CD14-positive monocyte (primary cell): ENCODE measurements at regions not wholly inside any gene's neighbourhood (a gene's known extent, or its start where the extent isn't known, plus 50 kb on each side); places are given as distances from the start of the nearest gene placed in this dataset.

Experiments
- DNase-seq, 3 donors: peaks; one replicate each; pipeline ENCODE4 v3.0.0-alpha.2; 2011 to 2022
- H2AFZ ChIP-seq: 2 replicates; pipeline ENCODE4 v1.6.0; 2012; ENCODE audit warnings: mild to moderate bottlenecking, low read depth, low read length, inconsistent platforms; ENCODE audit not compliant: insufficient read depth, poor library complexity, severe bottlenecking
- H3K27ac ChIP-seq, 2 donors: 1 replicate in 1 of 2; 2 replicates in 1 of 2; pipeline ENCODE4 v1.5.1; 2012 to 2013; ENCODE audit warnings: low read length in 2 of 2, control low read depth in 1 of 2, inconsistent platforms in 1 of 2, low read depth in 1 of 2, mild to moderate bottlenecking in 1 of 2
- H3K27me3 ChIP-seq, 2 donors: one replicate each; pipeline versions ENCODE4 v1.6.0 to v1.6.1; 2011 to 2013; ENCODE audit warnings: low read length in 2 of 2; ENCODE audit not compliant: control insufficient read depth in 2 of 2, insufficient read depth in 2 of 2
- H3K36me3 ChIP-seq, 2 donors: replicated peaks in 1 of 2; 1 replicate in 1 of 2; 2 replicates in 1 of 2; pipeline versions ENCODE4 v1.5.1 to v1.6.1; 2012 to 2013; ENCODE audit warnings: low read length in 2 of 2, control low read depth in 1 of 2, inconsistent platforms in 1 of 2, mild to moderate bottlenecking in 1 of 2; ENCODE audit not compliant: insufficient read depth in 2 of 2, control insufficient read depth in 1 of 2
- H3K4me1 ChIP-seq, 2 donors: 1 replicate in 1 of 2; 2 replicates in 1 of 2; pipeline versions ENCODE4 v1.5.1 to v1.6.1; 2012 to 2013; ENCODE audit warnings: low read length in 2 of 2, control low read depth in 1 of 2, inconsistent platforms in 1 of 2, mild to moderate bottlenecking in 1 of 2, moderate library complexity in 1 of 2; ENCODE audit not compliant: insufficient read depth in 2 of 2, control insufficient read depth in 1 of 2
- H3K4me2 ChIP-seq: replicated peaks from 2 replicates; pipeline ENCODE3; 2012; ENCODE audit warnings: low read length, moderate library complexity, mild to moderate bottlenecking; ENCODE audit not compliant: poor library complexity, severe bottlenecking; ENCODE audit errors: extremely low read depth
- H3K4me3 ChIP-seq, 3 experiments: fragments of 200-600 bp in 1 of 3; sonication (generic) in 1 of 3; replicated peaks in 1 of 3; 1 replicate in 2 of 3; 2 replicates in 1 of 3; pipeline ENCODE4 v1.5.1; 2011 to 2013; ENCODE audit warnings: low read length in 3 of 3, mild to moderate bottlenecking in 3 of 3, control low read depth in 2 of 3, low read depth in 2 of 3, inconsistent platforms in 1 of 3, moderate library complexity in 1 of 3
- H3K79me2 ChIP-seq: 2 replicates; pipeline ENCODE4 v1.6.0; 2012; ENCODE audit warnings: mild to moderate bottlenecking, control low read depth, inconsistent platforms, low read length, moderate library complexity; ENCODE audit not compliant: insufficient read depth
- H3K9ac ChIP-seq: 2 replicates; pipeline ENCODE4 v1.6.0; 2017; ENCODE audit warnings: low read length, mild to moderate bottlenecking; ENCODE audit not compliant: insufficient read depth, poor library complexity, severe bottlenecking
- H3K9me3 ChIP-seq, 2 donors: replicated peaks in 1 of 2; 1 replicate in 1 of 2; 2 replicates in 1 of 2; pipeline versions ENCODE4 v1.5.1 to v1.6.1; 2012 to 2013; ENCODE audit warnings: low read length in 2 of 2, control low read depth in 1 of 2; ENCODE audit not compliant: control insufficient read depth in 1 of 2, insufficient read depth in 1 of 2
- H4K20me1 ChIP-seq: 2 replicates; pipeline ENCODE4 v1.6.0; 2012; ENCODE audit warnings: mild to moderate bottlenecking, low read length, control low read depth, moderate library complexity; ENCODE audit not compliant: insufficient read depth
- H3K27ac Mint-ChIP-seq, 7 donors: one replicate each; pipeline ENCODE4 v1.8.0; 2020; ENCODE audit warnings: mild to moderate bottlenecking in 7 of 7, mixed read lengths in 7 of 7, moderate library complexity in 6 of 7, inconsistent platforms in 2 of 7
- H3K27me3 Mint-ChIP-seq, 3 donors: one replicate each; pipeline ENCODE4 v1.8.0; 2021 to 2022; ENCODE audit warnings: low read depth in 3 of 3, mild to moderate bottlenecking in 3 of 3, mixed read lengths in 3 of 3, moderate library complexity in 3 of 3, inconsistent platforms in 1 of 3
- H3K36me3 Mint-ChIP-seq, 2 donors: one replicate each; pipeline ENCODE4 v1.8.0; 2020; ENCODE audit warnings: mixed read lengths in 2 of 2, inconsistent platforms in 1 of 2, mild to moderate bottlenecking in 1 of 2
- H3K4me1 Mint-ChIP-seq: one replicate; pipeline ENCODE4 v1.8.0; 2020; ENCODE audit warnings: mild to moderate bottlenecking, mixed read lengths
- H3K4me3 Mint-ChIP-seq, 2 donors: one replicate each; pipeline ENCODE4 v1.8.0; 2020; ENCODE audit warnings: mild to moderate bottlenecking in 2 of 2, mixed read lengths in 2 of 2, moderate library complexity in 1 of 2
- H3K9me3 Mint-ChIP-seq, 7 donors: one replicate each; pipeline ENCODE4 v1.8.0; 2020 to 2022; ENCODE audit warnings: mixed read lengths in 7 of 7, mild to moderate bottlenecking in 6 of 7, moderate library complexity in 6 of 7, inconsistent platforms in 2 of 7
- CTCF ChIP-seq: fragments of 200-600 bp; IDR thresholded peaks from one replicate; pipeline ENCODE4 v1.8.0; 2022; ENCODE audit warnings: antibody characterized with exemption, mild to moderate bottlenecking
- WGBS: methylation state at CpG from one replicate; pipeline ENCODE4 v1.1.5; 2013; ENCODE audit warnings: missing lambda C conversion rate; ENCODE audit not compliant: insufficient coverage; 5-methylcytosine and 5-hydroxymethylcytosine counted together
- intact Hi-C, 2 donors: fragments of 100-400 bp; cut with micrococcal nuclease; formaldehyde crosslinking; loops; one replicate each; pipeline versions ENCODE4 v1.15.0 to v1.15.1; 2023

DNA sequence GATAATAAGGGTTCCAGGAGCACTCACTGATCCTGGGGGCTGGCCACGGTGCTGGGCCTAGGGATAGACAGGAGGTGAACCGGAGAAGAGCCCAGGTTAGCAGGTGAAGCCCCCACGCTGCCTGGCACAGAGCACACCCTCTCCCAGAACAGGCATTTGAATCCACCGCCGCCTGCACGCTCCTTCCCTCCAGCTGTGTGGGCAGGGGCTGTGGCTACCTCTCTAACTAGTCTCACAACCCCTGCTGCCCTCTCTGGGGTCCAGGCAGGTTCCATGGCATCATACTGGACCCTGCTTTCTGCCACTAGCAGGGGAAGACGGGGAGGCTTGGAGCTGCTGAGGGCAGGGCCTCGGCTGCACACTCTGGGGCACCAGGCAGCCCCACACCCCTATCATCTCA is 358.0 kb downstream of the CTTN start:
- no peak overlapping the region for H2AFZ ChIP-seq
- Mint-ChIP-seq H3K27me3 (peaks cover 9 to 13% (median 11%) of the 10 kb centered on the region in 3 donors), H3K27ac (no peak overlapping the region), H3K36me3 (no peaks in the 10 kb centered on the region), H3K4me3 (no peak overlapping the region), H3K9me3 (peaks cover 2 to 19% (median 7%) of the 10 kb centered on the region in 7 donors), H3K4me1 (no peaks in the 10 kb centered on the region)
- H3K27me3 ChIP-seq = peaks cover 0 to 10% of the 10 kb centered on the region in 2 donors
- DNase-seq = no peak
- H3K27ac ChIP-seq = no peak overlapping the region
- intact Hi-C loops = loop anchor here (10.0 kb wide), 2 partner anchors 282 to 292 kb away; no protein-coding TSS in a partner anchor
- no peaks in the 10 kb centered on the region for H3K36me3 ChIP-seq
- H3K4me1 ChIP-seq = no peaks in the 10 kb centered on the region
- no peak overlapping the region for H3K4me2 ChIP-seq
- H3K9ac ChIP-seq = no peak overlapping the region
- H4K20me1 ChIP-seq = no peaks in the 10 kb centered on the region
- no peak overlapping the region for H3K4me3 ChIP-seq
- H3K9me3 ChIP-seq = peaks cover 1 to 6% of the 10 kb centered on the region in 2 donors
- no peak for TF ChIP-seq CTCF
- WGBS = 94% methylated on average over 8 of the region's 8 CpGs
- H3K79me2 ChIP-seq = no peaks in the 10 kb centered on the region

DNA sequence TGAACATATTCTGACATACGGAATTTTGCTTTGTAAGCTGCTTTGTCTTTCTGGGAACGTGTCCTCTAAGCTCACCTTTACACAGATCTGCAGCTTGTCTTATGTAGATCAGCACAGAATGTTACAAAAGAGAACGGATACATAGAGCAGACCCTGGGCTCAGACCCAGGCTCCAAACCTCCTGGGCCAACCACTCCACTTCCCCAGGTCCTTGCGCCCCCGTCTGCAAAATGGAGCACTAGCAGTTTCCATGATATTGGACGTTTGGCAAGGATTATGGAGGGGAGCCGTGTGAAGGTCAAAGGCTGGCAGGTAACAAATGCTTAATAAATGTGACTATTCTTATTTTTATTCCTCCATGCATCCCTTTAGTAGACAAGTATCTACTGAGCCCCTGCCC is 358.4 kb downstream of the CTTN start:
- no peak for DNase-seq
- peaks cover 0 to 10% of the 10 kb centered on the region in 2 donors for H3K27me3 ChIP-seq
- intact Hi-C loops = loop anchor here (10.0 kb wide), 2 partner anchors 282 to 292 kb away; no protein-coding TSS in a partner anchor
- no peak overlapping the region for H3K27ac ChIP-seq
- H3K9me3 Mint-ChIP-seq = peaks cover 2 to 18% (median 7%) of the 10 kb centered on the region in 7 donors
- H3K79me2 ChIP-seq = no peaks in the 10 kb centered on the region
- peaks cover 9 to 13% (median 11%) of the 10 kb centered on the region in 3 donors for H3K27me3 Mint-ChIP-seq
- 100% methylated on average over 3 of the region's 7 CpGs for WGBS
- TF ChIP-seq CTCF = no peak
- H4K20me1 ChIP-seq = no peaks in the 10 kb centered on the region
- H3K4me1 Mint-ChIP-seq = no peaks in the 10 kb centered on the region
- H2AFZ ChIP-seq = no peak overlapping the region
- no peak overlapping the region for H3K4me3 Mint-ChIP-seq
- no peaks in the 10 kb centered on the region for H3K4me1 ChIP-seq
- no peak overlapping the region for H3K4me2 ChIP-seq
- H3K9ac ChIP-seq = no peak overlapping the region
- H3K9me3 ChIP-seq = peaks cover 0 to 6% of the 10 kb centered on the region in 2 donors
- H3K36me3 Mint-ChIP-seq = no peaks in the 10 kb centered on the region
- H3K27ac Mint-ChIP-seq = no peak overlapping the region
- H3K4me3 ChIP-seq = no peak overlapping the region
- no peaks in the 10 kb centered on the region for H3K36me3 ChIP-seq
